Ramos (cell line): ENCODE measurements at regions not wholly inside any gene's neighbourhood (a gene's known extent, or its start where the extent isn't known, plus 50 kb on each side); places are given as distances from the start of the nearest gene placed in this dataset.

Source experiments
- in situ Hi-C: fragments of 300-500 bp; cut with MboI; formaldehyde crosslinking; loops from one replicate; pipeline ENCODE4 v1.14.3; 2022; ENCODE audit warnings: low sequenced_read_pairs; ENCODE audit not compliant: unreplicated experiment

DNA sequence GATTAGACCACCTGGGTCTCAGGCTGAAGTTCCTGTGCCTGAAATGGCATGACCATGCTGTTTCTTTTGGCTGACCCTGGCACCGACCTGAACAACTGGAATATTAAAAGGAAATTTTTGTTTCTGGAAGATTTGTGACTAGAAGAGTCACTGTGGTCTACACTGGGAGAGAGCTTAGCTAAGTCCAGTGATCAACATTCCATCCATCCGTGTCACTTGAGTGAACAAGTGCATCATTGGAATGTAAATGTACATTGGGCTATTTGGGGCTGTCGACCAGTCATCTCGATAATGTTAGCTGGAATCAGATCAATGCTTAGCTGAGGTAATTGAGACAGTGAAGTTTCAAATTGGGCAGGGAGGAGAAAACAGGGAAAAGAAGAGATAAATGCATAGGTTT lies 95.4 kb upstream of the CCDC85A start:
- in situ Hi-C loops: no loop called here

DNA sequence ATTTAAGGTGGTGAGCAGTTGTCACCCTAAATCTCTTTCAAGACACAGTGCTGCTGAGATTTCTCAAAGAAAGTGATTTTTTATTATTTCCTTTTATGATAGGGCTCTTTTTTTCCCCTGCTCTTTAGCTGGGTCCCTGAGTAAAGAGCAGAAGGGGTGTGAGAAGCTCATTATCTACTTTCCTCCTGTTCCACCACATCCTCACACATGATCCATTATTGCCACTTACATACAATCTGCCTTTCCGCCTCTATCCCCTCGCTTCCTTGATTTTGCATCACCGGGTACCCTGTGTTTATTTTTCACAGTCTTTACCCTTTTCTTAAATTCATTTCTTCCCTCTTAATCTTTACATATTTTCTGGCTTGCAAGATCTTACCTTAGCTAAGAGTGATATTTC lies 93.9 kb upstream of the CCDC85A start:
- in situ Hi-C loops: no loop called here

DNA sequence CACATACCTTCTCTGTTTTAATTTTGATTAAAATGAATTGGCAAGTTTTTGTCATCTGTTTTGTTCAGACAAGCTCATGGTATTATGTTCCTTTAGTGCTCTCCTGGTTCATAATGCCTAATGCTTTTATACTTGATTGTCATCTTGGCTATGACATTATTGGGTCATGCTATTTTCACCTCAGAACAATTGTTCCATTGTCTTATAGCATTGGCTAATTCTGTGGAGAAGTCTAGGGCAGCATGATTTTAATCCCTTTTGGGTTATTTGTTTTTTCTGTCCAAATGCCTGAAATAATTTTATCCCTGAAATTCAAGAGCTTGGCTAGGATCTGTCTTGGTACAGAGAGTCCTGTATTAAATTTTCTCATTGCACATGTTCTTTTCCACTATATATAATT lies 83.8 kb upstream of the CCDC85A start:
- in situ Hi-C loops: no loop called here

DNA sequence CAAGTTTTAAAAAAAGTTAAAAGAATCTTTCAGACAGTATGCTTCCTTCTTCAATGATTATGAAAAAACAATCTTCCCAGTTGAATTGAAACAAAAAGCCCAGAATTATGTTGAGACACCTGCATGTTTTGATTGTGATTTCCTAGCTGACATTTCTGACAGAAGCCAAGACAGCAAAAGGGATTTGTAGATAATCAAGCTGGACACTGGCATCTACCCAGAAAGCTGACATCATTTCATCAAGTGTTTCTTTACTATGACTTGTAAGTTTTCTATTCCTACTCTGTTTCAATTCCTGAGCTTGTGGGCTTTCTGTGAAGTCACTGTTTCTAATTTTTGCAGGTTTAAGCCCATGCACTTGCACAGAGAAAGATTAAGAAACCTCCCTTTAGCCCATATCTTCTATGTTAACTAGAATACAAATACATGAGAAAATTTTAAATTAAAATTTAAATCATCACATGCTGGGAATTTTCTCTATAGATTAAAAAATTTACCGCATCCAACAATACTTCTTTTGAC lies 82.9 kb upstream of the CCDC85A start:
- in situ Hi-C loops: no loop called here

DNA sequence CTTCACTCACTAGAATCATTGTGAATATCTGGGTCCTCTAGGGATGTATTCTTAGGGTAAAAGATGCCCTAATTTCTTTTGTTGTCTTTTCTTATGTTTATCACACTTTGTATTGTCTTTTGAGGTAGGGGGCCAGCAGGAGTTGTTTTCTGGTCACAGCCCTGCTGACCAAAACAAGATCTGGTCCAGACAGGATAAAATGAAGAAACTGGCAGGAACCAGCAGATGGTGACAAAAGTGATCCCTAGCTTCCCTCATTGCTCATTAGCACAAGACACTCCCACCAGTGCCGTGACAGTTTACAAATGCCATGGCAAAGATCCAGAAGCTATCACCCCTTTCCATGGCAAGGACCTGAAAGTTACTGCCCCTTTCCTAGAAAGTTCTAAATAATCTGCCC lies 81.7 kb upstream of the CCDC85A start:
- in situ Hi-C loops: no loop called here

DNA sequence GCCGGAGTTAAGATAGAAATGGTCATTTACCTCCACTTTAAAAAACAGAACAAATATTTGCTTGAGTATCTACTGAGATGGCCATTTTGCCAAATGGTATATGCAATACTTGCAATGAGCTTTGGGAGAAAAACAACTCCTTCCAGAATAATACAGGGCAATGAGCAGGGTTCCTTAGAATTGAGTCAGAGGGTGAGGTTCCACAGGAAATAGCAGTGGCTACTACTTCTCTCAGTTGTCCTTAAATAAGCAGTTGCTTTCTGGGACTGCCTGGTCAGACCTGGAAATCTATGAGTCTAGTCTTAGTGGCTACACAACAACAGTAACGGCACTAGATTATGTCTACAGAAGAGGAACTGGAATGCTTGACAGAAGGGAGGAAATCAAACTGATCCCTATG lies 80.9 kb upstream of the CCDC85A start:
- in situ Hi-C loops: no loop called here

DNA sequence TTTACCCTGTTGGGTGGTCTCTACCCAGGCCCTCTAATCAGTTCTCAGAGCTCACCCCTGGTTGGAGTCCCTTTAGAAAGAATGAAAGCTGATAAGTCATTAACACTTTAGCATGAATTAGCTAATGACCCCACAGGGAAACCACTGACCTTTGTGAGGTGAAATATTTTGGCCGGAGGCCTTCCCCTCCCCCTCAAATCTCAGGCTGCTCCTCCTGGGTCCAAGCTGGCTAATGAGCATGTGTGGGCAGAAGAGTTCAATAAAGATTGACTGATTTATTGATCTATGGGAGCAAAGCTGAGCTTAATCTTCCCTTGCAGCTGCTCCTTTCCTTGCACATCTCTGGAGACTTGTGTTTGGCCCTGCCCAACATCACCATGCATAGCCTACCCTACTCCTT lies 78.8 kb upstream of the CCDC85A start:
- in situ Hi-C loops: no loop called here

DNA sequence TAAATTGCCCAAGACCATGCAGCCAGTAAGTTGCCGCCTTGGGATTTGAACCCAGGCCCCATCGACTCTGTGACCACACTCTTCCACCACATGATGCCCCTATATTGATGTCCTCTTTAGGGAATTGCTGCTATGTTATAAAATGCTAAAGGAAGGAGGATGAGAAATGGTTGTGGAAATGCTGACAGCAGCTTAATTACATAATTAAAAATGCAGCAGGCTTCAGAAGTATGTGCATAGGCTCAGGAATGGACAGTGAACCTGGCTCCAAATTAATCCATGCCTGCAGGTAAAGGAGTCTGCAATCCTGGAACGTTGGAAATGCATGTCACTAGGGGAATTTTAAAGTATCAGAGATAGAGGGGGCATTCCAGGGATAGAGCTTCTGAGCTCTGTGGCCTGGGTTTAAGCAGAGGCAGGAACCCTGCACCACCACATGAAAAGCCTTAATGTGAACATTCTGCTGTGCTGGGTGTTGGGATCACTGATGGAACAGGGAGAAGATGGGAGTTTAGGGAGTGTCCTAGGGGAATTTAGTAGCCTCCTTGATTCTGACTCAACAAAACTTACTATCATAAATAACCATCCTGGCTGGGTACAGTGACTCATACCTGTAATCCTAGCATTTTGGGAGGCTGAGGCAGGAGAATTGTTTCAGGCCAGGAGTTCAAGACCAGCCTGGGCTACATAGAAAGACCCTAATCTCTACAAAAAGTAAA lies 76.1 kb upstream of the CCDC85A start:
- in situ Hi-C loops: no loop called here

DNA sequence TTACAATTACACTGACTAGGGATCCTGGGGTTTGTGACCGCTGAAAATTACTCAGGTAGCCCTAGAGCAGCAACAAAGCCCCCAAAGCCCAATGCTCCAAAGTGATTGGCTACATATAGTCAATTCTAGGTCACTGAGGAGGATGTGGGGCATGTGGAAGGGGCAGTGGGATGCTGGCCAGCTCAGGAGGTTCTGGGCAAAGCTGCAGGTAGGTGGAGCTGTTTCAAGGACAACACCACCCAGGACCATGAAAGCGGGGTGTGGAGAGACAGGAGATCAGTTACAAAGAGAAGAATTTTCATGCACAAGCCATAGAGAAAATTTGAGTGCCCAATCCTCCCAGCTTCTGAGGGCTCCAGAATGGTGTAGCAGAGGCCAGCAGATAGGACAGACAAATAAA lies 75.0 kb upstream of the CCDC85A start:
- in situ Hi-C loops: no loop called here

DNA sequence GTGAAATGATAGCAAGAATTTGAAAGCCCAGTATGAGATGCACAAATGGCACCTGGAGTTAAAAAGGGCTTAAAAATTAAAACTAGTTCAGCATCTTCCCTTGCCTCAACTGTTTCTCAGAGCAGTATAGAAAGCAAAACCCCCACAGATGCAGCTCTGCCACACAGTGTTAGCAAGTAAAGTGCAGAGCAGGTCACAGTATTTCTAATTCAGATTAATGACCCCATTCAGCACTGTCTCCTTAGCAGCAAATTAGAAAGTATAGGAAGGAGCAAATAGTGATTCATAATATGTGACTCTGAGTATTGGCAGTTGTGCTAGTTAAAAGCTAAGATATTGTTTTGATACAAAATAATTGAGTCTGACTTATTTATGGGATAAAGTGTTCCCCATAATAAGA lies 73.8 kb upstream of the CCDC85A start:
- in situ Hi-C loops: no loop called here

DNA sequence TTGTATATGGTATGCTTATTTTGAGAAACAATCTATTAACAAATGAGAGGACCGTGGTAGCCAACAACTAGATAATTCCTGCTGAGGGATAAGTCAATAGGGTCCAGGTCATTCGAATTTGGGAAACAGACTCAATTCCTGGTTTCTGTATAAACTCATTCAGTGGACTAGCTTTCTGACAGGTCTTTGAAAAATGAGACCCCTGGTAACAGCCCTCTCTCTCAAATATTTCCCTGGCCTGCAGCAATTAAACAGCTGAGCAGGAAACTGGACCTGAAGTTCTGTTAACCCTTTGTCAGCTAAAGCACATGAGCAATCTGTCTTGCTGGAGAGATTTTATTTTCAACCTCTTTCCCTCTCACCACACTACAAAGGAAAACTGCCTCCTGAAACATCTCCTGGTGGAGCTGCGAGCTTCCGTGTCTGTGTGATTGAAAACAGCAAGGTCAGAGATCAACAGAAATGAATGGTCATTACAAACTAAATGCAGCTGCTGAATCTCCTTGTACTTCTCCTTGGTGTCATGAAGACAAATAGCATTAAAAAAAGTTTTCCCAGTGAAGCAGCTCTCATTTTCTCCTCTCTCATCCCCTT lies 70.3 kb upstream of the CCDC85A start:
- in situ Hi-C loops: no loop called here

DNA sequence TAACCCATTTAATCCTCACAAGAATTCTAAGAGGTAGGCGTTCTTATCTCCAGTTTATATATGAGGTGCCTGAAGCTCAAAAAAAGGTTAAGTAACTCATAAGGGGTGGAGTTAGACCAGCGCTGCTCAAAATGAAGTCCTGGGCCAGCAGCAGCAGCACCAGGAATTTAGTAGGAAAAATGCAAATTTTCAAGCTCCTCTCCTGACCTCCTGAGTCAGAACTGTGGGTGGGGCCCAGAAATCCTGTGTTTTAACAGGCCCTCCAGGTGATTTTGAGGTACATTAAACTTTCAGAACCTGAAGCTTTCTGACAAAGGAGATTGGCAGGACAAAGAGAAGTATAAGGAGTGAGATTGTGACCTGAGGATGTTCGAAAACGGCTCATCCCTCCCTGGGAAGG lies 66.0 kb upstream of the CCDC85A start:
- in situ Hi-C loops: no loop called here

DNA sequence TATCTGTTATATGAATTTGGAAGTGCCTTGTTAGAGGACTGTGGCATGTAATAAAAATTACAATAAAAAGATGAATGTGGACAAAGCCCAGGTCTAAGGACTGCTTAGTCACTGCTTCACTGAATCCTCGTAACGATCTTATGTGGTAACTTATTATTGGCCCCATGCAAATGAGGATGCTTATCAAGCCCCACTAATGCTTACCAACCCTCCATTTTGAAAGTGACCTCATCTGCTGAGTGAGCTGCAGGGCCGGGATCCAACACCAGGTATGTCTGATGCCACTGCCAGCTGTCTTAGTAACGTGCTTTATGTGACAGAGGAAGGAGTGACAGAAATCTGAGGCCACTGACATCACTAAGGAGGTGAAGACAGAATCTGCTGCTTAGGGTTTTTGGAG lies 65.3 kb upstream of the CCDC85A start:
- in situ Hi-C loops: no loop called here

DNA sequence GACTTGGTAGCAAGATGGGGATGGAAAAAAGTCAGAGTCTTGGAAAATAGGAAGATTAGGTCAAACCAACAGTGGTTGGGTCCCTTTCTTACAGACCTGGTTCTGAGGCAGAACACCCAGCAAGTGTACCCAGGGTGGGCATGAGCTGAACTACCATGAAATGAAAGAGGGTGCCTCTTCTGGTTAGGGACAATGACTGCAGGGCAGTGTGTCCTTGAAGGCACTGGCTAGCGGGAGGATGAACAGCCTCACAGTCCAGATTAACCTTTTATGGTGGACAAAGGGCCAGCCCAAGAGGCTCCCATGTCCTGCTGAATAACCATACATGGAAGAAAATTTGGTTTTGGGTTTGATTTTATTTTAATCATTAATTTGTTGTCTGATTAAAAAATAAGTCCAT lies 61.8 kb upstream of the CCDC85A start:
- in situ Hi-C loops: no loop called here

DNA sequence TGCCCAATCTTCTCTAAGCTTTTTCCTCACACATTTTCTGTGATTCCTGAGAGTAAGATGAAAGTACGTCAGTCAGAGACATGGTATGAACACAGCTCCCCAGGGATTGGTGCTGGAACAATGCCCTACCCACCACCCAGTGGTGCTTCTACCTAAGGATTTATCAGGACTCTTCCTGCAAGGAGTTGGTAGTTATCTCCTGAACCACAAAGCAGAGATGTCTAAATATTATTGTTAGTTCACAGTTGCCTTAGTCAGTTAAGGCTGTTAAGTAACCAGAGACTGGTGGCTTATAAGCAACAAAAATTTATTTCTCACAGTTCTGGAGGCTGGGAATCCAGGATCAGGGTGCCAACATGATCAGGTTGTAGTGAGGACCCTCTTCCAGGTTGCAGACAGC lies 60.3 kb upstream of the CCDC85A start:
- in situ Hi-C loops: no loop called here

DNA sequence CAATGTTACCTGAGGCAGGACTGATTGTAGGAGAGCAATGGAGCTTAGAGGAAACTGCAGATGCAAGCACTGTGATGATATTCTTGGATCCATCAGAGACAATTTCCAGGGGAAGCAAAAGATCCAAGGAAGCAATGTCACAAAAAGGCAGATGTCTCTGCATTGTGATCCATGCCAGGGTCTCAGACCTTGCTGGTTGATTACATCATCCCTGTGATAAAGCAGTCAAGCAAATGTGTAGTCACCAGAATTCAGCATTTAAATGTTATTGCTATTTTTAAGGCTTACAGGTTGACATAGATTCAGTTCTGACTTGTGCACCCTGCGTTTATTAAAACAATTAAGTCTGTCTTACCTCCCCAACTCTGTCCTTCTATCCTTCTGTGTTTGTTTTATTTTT lies 56.8 kb upstream of the CCDC85A start:
- in situ Hi-C loops: no loop called here

DNA sequence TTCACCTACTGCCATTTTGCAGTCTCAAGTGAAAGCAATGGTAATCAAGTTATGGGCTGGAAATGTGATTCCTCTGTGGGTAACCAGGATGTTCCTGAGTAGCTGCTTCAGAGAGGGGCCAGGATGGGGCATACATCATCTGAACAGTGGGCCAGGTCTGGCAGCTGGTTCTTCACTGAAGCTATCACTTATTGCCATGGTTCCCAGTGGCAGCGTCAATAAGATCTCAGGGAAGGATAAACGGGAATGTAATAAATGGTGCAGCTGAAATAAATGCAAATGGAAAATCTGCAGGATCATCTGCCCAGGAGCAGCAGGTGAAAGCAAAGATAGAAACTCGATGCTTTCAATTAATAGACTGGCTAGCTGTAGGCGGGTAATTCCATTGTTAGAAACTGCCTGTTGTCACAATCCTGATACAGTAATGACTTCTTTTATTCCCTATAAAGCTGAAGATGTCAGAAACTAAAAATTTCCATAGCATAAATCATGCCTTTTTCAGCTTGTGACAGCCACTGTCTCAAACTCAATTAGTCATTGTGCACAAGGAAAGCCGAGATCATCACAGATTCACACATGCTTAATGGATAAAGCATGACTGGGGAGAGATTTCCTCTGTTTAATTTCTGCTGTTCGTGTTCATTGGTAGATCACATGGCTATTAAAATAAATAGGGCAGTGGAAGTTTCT lies 56.2 kb upstream of the CCDC85A start:
- in situ Hi-C loops: no loop called here

DNA sequence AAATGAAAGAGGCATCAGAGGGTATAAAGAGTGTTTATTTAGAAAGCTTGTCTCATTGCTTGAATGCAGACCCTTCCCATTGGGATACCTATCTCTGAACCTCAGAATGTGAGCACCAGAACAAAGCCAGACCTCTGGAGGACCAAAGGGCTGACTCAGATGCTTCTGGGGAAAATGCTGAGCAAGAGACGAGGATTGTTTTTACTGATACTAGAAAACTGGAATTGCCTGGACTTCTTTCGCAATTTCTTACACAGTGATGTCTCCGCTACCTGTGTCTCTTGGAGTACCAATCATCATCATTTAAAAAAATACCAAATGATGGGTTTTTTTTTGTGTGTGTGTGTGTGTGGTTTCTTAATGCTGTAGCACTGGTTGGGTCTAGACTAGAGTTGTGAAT lies 55.6 kb upstream of the CCDC85A start:
- in situ Hi-C loops: no loop called here

DNA sequence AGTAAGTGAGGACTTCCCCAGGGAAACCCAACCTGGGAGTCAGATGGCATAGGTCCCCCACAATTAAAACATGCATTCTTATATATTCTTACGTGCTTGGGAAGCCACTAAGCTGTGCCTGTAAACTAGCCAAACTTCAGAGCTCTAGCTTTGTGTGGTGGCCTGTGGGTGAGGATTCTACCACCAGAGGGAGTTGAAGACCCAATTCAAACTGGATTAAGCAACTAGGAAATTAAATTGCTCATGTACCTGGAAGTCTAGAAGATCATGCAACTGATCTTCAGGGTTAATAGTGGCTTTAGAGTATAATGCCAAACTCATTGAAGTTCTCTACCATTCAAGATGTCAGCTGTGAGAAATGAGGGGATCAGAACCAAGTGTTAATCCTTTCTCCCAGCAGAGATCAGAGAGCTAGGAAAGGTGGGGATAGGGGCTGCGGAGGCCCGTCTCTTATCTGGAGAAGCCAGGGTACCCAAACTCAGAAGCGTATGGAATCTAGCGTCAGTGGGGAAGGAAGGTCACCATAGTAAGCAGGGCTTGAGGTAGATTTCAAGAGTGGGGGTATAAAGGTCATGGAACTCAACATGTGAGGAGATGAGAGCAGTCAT lies 53.2 kb upstream of the CCDC85A start:
- in situ Hi-C loops: no loop called here

DNA sequence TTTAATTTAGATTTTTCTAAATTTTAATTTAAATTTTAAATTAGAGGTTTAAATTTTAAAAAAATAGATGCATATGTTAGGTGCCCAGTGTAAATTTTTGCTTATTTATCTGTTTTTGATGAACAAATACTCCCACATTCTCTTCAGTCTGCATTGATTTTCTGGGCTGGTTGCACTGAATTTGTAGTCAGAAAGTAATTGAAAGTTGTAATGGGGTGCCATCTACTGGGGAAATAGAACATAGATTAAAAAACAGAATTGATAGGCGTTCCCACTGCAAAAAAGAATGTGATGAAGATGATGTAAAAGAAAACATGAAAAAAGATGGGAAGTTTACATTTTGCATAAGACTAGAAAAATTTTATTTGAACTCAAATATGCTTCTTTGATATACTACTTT lies 51.7 kb upstream of the CCDC85A start:
- in situ Hi-C loops: no loop called here

DNA sequence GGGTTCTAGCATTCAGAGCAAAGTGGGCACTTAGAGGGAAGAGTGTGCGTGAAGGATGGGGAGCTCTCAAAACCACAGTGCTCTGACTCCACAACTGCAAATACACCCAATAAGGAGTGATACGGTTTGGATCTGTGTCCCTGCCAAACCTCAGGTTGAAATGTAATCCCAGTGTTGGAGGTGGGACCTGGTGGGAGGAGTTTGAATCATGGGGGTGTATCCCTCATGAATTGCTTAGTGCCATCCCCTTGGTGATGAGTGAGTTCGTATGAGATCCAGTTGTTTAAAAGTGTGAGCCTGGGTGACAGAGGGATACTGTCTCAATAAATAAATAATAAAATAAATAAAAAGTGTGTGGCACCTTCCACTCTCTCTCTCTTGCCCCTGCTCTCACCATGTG lies 50.3 kb upstream of the CCDC85A start:
- in situ Hi-C loops: no loop called here
